ENCODE measurements at regions not wholly inside any gene's neighbourhood (a gene's known extent, or its start where the extent isn't known, plus 50 kb on each side); places are given as distances from the start of the nearest gene placed in this dataset.

DNA sequence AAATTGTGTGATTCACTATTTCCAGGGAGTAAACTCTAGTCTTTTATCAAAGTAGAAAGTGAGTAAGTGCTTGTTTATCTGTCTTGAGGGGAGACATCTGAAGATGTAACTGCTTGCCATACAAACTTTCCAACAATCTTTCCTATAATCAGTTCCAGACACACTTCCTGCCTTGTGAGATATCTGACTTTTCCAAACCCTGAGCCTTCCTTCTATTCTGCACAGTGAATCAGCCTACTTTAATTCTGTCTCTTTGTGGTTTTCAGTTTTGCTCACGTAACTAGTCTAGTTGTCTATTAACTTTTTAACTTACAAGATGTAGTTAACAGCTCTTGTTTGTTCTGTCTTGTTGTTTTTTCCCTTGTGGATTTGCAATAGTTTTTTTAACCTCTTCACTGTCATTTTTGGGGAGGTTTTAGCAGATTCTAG lies 947.8 kb downstream of the C4orf33 start:
- TF ChIP-seq CTCF (conservative IDR thresholded peaks at IDR 0.05 in 1 of 2, IDR thresholded peaks at IDR 0.05 in 1 of 2; ENCODE audit: low read depth in 1 of 2, low read length in 2 of 2) (no peak), EZH2 (IDR thresholded peaks at IDR 0.05; ENCODE audit: low read length, missing control alignments) (no peak)

Measured in fibroblast of lung (primary cell).